GM19467 (cell line): ENCODE measurements at regions not wholly inside any gene's neighbourhood (a gene's known extent, or its start where the extent isn't known, plus 50 kb on each side); places are given as distances from the start of the nearest gene placed in this dataset.

Experiments
- ATAC-seq: cut with Tn5 transposase; IDR thresholded peaks from one replicate; pipeline ENCODE4 v1.9.1; 2021; ENCODE audit warnings: mild to moderate bottlenecking, moderate library complexity; ENCODE audit not compliant: unreplicated experiment

DNA sequence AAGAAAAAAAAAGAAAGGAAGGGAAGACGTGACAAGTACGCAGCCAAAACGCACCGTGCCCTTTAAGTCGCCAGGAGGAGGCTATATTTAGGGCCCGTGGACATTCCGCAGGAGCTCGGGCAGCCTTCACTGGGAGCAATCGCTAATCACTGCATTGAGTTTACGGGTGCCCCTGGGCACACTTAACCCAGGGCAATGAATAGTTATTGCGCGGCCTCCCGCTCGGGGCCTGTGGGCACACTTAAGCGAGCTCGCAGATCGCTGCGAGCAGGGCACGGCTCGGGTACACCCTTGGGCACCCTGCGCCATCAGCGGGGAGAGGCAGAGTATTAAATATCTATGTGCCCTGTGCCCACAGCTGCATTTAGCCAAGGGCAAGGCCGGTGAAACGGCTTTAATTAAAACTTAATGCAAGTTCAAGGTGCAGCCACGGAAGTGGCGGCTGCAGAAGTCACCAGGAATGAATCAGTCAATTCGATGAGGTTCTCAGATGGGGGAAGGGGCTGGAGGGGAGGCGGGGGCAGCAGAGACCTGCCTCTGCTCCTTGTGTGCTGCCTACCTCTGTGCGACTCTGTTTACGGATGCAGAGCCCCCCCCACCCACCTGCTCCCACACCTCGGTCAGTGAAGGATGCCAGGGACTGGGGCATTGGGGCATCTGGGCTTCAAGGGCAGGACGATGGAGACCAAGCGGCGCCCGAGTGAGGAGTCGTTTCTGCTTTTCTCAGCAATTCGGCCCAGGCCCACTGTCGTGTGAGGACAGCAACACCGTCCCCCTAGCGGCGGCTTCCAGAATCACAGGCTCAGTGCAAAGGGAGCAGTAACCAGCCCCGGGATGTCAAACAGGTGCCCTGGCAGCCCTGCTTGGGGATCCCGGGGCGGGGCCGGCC lies 51.8 kb upstream of the TARDBP start:
- ATAC-seq = no peak

GRCh38 chr1:10961300-10961833 lies 51.1 kb upstream of the TARDBP start:
- ATAC-seq = no peak

DNA sequence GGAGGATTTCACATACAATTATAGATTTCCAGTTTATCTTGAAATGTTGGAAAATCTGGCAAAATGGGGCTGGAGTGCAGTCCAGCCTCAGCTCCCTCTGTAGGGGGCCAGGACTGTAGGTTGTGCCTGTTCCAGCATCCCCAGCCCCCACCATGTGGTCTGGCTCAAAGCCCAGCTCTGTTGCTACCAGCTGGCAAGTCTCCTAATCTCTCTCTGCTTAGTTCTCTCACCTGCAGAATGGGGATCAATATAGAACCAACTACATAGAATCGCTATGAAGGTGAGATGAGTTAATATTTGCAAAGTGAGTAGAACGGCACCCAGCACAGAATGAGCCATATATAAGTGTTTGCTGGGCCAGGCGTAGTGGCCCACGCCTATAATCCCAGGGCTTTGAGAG lies 50.0 kb upstream of the TARDBP start:
- ATAC-seq = no peak
